ENCODE measurements at regions not wholly inside any gene's neighbourhood (a gene's known extent, or its start where the extent isn't known, plus 50 kb on each side); places are given as distances from the start of the nearest gene placed in this dataset.

DNA sequence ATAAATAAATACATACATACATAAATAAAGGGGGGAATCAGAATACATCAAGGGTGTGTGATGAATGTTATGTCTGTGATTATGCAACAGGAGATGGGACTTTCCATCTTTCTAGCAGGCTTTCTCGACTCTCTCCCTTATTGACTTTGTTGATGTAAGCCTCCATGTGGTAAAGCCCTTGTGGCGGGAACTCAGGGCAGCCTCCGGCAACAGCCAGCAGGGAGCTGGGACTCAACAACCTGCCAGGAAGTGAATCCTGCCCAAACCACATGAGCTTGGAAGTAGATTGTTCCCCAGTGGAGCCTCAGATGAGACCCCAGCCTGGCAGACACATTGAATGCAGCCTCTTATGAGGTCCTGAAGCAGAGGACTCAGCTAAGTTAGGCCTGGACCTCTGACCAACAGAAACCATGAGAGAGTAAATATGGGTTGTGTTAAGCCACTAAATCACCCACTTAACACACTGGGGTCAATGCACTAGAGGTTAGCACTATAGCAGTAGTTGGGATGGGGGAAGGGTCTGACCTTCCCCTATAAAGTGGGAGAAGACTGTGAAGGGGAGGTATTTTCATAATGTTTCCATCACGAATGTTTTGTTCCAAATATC is 104.0 kb downstream of the JCAD start:
- ChIA-PET CTCF (interaction anchor here (0.6 to 1.4 kb wide), 2 partner anchors 10 to 449 kb away, joined by 4 to 5 read pairs; no protein-coding TSS in a partner anchor), POLR2A (no interaction called here)
- H3K27ac ChIP-seq (ENCODE audit: extremely low read depth, low read depth, low read length) = no peak overlapping the region
- no peaks in the 10 kb centered on the region; the same call in 1 of the 2 replicates for H3K9me3 ChIP-seq (ENCODE audit: control insufficient read depth, insufficient read depth, low read depth, low read length)
- H3K4me3 ChIP-seq (ENCODE audit: low read depth, low read length) = no peak overlapping the region
- H3K36me3 ChIP-seq (ENCODE audit: control insufficient read depth in 2 of 2, insufficient read depth in 1 of 2, low read length in 2 of 2) = no peaks in the 10 kb centered on the region
- no peak for TF ChIP-seq ZBTB11 (tag by site-specific recombination; conservative IDR thresholded peaks at IDR 0.05; ENCODE audit: low read depth)
- no peak for TF ChIP-seq ZFP37 (tag by site-specific recombination; IDR thresholded peaks at IDR 0.05)
- TF ChIP-seq ZNF664 (tag by site-specific recombination; IDR thresholded peaks at IDR 0.05) = no peak
- no peaks in the 10 kb centered on the region for H3K4me1 ChIP-seq (ENCODE audit: control insufficient read depth, insufficient read depth, low read length)

GRCh38 chr10:29951441-29951931 is 107.9 kb downstream of the JCAD start:
- POLR2A ChIA-PET = no interaction called here
- CTCF ChIA-PET = interaction anchor here (0.6 to 1.8 kb wide), 2 partner anchors 14 to 102 kb away, joined by 4 read pairs; no protein-coding TSS in a partner anchor
- Histone ChIP-seq H3K4me3 (ENCODE audit: low read depth, low read length) (no peak overlapping the region), H3K27ac (ENCODE audit: extremely low read depth, low read depth, low read length) (no peak overlapping the region), H3K36me3 (ENCODE audit: control insufficient read depth in 2 of 2, insufficient read depth in 1 of 2, low read length in 2 of 2) (no peaks in the 10 kb centered on the region), H3K4me1 (ENCODE audit: control insufficient read depth, insufficient read depth, low read length) (no peaks in the 10 kb centered on the region), H3K9me3 (ENCODE audit: control insufficient read depth, insufficient read depth, low read depth, low read length) (no peaks in the 10 kb centered on the region; the same call in 1 of the 2 replicates)
- TF ChIP-seq ZNF184 (tag by site-specific recombination; IDR thresholded peaks at IDR 0.05) (no peak), ZNF776 (tag by site-specific recombination; IDR thresholded peaks at IDR 0.05; ENCODE audit: borderline replicate concordance) (no peak)

DNA sequence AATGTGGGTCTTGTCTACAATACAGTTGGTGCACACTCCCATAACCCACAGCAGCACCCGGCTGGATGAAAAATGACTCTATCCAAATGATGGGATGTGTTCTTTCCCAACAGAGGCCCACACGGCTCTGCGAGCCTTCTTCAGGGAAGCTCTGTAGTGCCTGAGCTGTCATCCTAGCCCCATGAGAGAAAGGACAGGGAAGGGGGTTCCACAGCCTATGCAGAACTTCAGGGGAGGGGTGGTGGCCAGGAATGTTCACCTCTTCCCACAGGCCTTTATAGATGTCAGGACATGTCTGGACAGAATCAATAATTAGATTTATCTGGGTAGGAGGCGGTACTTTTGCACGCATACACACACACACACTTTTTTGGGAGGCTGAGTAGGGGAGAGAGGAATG is 109.0 kb downstream of the JCAD start:
- POLR2A ChIA-PET = no interaction called here
- no peak overlapping the region for H3K4me3 ChIP-seq (ENCODE audit: low read depth, low read length)
- TF ChIP-seq IKZF3 (tag by site-specific recombination; IDR thresholded peaks at IDR 0.05) (no peak), MEIS1 (CRISPR knock-in tag; IDR thresholded peaks at IDR 0.05; ENCODE audit: borderline replicate concordance) (no peak), ZNF214 (tag by site-specific recombination; IDR thresholded peaks at IDR 0.05; ENCODE audit: borderline replicate concordance) (no peak), ZNF274 (IDR thresholded peaks at IDR 0.05; ENCODE audit: low read length) (no peak), ZNF274 (tag by site-specific recombination; IDR thresholded peaks at IDR 0.05; ENCODE audit: borderline replicate concordance) (no peak), ZEB2 (tag by site-specific recombination; IDR thresholded peaks at IDR 0.05) (no peak), ZNF140 (tag by site-specific recombination; IDR thresholded peaks at IDR 0.05) (no peak), ZNF600 (tag by site-specific recombination; IDR thresholded peaks at IDR 0.05) (no peak), ZNF621 (tag by site-specific recombination; IDR thresholded peaks at IDR 0.05) (no peak)
- no peaks in the 10 kb centered on the region for H3K9me3 ChIP-seq (ENCODE audit: control insufficient read depth, insufficient read depth, low read depth, low read length)
- H3K4me1 ChIP-seq (ENCODE audit: control insufficient read depth, insufficient read depth, low read length) = no peaks in the 10 kb centered on the region
- H3K27ac ChIP-seq (ENCODE audit: extremely low read depth, low read depth, low read length) = no peak overlapping the region
- CTCF ChIA-PET = interaction anchor here (1.8 kb wide), 1 partner anchor 15 kb away, joined by 4 read pairs; no protein-coding TSS in a partner anchor
- no peaks in the 10 kb centered on the region for H3K36me3 ChIP-seq (ENCODE audit: control insufficient read depth in 2 of 2, insufficient read depth in 1 of 2, low read length in 2 of 2)

GRCh38 chr10:29949411-29950011 is 109.9 kb downstream of the JCAD start:
- Histone ChIP-seq H3K4me3 (ENCODE audit: low read depth, low read length) (no peak overlapping the region), H3K9me3 (ENCODE audit: control insufficient read depth, insufficient read depth, low read depth, low read length) (no peaks in the 10 kb centered on the region), H3K27ac (ENCODE audit: extremely low read depth, low read depth, low read length) (no peak overlapping the region), H3K36me3 (ENCODE audit: control insufficient read depth in 2 of 2, insufficient read depth in 1 of 2, low read length in 2 of 2) (no peaks in the 10 kb centered on the region), H3K4me1 (ENCODE audit: control insufficient read depth, insufficient read depth, low read length) (no peaks in the 10 kb centered on the region)
- ChIA-PET POLR2A (no interaction called here), CTCF (no interaction called here)
- TF ChIP-seq ZNF350 (tag by site-specific recombination; IDR thresholded peaks at IDR 0.05) = no peak
- TF ChIP-seq HOXA7 (CRISPR knock-in tag; IDR thresholded peaks at IDR 0.05; ENCODE audit: borderline replicate concordance) = no peak
- no peak for TF ChIP-seq ZNF423 (tag by site-specific recombination; IDR thresholded peaks at IDR 0.05)
- no peak for TF ChIP-seq ZNF654 (tag by site-specific recombination; IDR thresholded peaks at IDR 0.05; ENCODE audit: low read depth)
- no peak for TF ChIP-seq ZNF426 (tag by site-specific recombination; IDR thresholded peaks at IDR 0.05)
- no peak for TF ChIP-seq ZNF837 (tag by site-specific recombination; IDR thresholded peaks at IDR 0.05)
- TF ChIP-seq ZNF785 (tag by site-specific recombination; IDR thresholded peaks at IDR 0.05) = no peak
- no peak for TF ChIP-seq OSR2 (tag by site-specific recombination; IDR thresholded peaks at IDR 0.05)
- TF ChIP-seq ZNF660 (tag by site-specific recombination; IDR thresholded peaks at IDR 0.05) = no peak
- TF ChIP-seq ZBTB8A (tag by site-specific recombination; IDR thresholded peaks at IDR 0.05) = no peak
- TF ChIP-seq ZNF76 (tag by site-specific recombination; IDR thresholded peaks at IDR 0.05; ENCODE audit: borderline replicate concordance, low read depth) = no peak
- TF ChIP-seq ZNF341 (tag by site-specific recombination; IDR thresholded peaks at IDR 0.05; ENCODE audit: low read depth) = no peak
- TF ChIP-seq KLF9 (tag by site-specific recombination; IDR thresholded peaks at IDR 0.05; ENCODE audit: low read depth) = no peak
- TF ChIP-seq IKZF3 (tag by site-specific recombination; IDR thresholded peaks at IDR 0.05) = no peak
